BLaER1 (cell line): ENCODE measurements at regions not wholly inside any gene's neighbourhood (a gene's known extent, or its start where the extent isn't known, plus 50 kb on each side); places are given as distances from the start of the nearest gene placed in this dataset.
A peak's percentile ranks its signal among the peaks of the same experiment; 100 is the strongest.

Experiments used
- H3K27ac ChIP-seq: shearing (Covaris generic); formaldehyde crosslinking; 2 replicates; pipeline ENCODE4 v1.8.1; 2022
- H3K27me3 ChIP-seq: shearing (Covaris generic); formaldehyde crosslinking; 2 replicates; pipeline ENCODE4 v1.8.1; 2022
- H3K36me3 ChIP-seq: shearing (Covaris generic); formaldehyde crosslinking; 2 replicates; pipeline ENCODE4 v1.8.1; 2022
- H3K4me1 ChIP-seq: shearing (Covaris generic); formaldehyde crosslinking; 2 replicates; pipeline ENCODE4 v1.8.1; 2022
- H3K4me2 ChIP-seq: shearing (Covaris generic); formaldehyde crosslinking; 2 replicates; pipeline ENCODE4 v1.8.1; 2022
- H3K4me3 ChIP-seq: shearing (Covaris generic); formaldehyde crosslinking; 2 replicates; pipeline ENCODE4 v1.8.1; 2022
- H3K9ac ChIP-seq: shearing (Covaris generic); formaldehyde crosslinking; 2 replicates; pipeline ENCODE4 v1.8.1; 2022
- H3K9me3 ChIP-seq: shearing (Covaris generic); formaldehyde crosslinking; 2 replicates; pipeline ENCODE4 v1.8.1; 2022
- H4K20me1 ChIP-seq: shearing (Covaris generic); formaldehyde crosslinking; 2 replicates; pipeline ENCODE4 v1.8.1; 2022
- Cebpa-rat ChIP-seq: shearing (Covaris generic); IDR thresholded peaks from 2 replicates; pipeline ENCODE4 v1.8.1; 2022

- TF ChIP-seq Cebpa-rat = no peak
Observed at GRCh38 chr12:24071842-24072241, 122.4 kb upstream of the SOX5 start.

GRCh38 chr12:24069532-24070395, 120.3 kb upstream of the SOX5 start:
- H3K27ac ChIP-seq = no peak overlapping the region
- H3K27me3 ChIP-seq = no peaks in the 10 kb centered on the region
- H4K20me1 ChIP-seq = no peaks in the 10 kb centered on the region
- H3K4me1 ChIP-seq = no peaks in the 10 kb centered on the region
- no peak overlapping the region for H3K4me2 ChIP-seq
- H3K36me3 ChIP-seq = no peaks in the 10 kb centered on the region
- H3K9ac ChIP-seq = no peak overlapping the region
- no peak for TF ChIP-seq Cebpa-rat
- no peak overlapping the region for H3K4me3 ChIP-seq
- no peaks in the 10 kb centered on the region for H3K9me3 ChIP-seq

More at GRCh38 chr12:24071842-24072241, 122.4 kb upstream of the SOX5 start:
- Histone ChIP-seq H3K4me3 (no peak overlapping the region), H3K36me3 (no peaks in the 10 kb centered on the region), H3K4me2 (no peak overlapping the region), H3K9ac (no peak overlapping the region), H3K4me1 (no peaks in the 10 kb centered on the region), H3K27ac (no peak overlapping the region), H4K20me1 (no peaks in the 10 kb centered on the region), H3K9me3 (no peaks in the 10 kb centered on the region), H3K27me3 (no peaks in the 10 kb centered on the region)

GRCh38 chr12:24066865-24067264, 117.4 kb upstream of the SOX5 start:
- no peaks in the 10 kb centered on the region for H3K27me3 ChIP-seq
- H3K4me2 ChIP-seq = no peak overlapping the region
- H3K4me3 ChIP-seq = no peak overlapping the region
- no peaks in the 10 kb centered on the region for H3K9me3 ChIP-seq
- H3K9ac ChIP-seq = no peak overlapping the region
- TF ChIP-seq Cebpa-rat = no peak
- H3K36me3 ChIP-seq = no peaks in the 10 kb centered on the region
- H4K20me1 ChIP-seq = no peaks in the 10 kb centered on the region
- H3K27ac ChIP-seq = no peak overlapping the region
- H3K4me1 ChIP-seq = no peaks in the 10 kb centered on the region

GRCh38 chr12:24066097-24066496, 116.6 kb upstream of the SOX5 start:
- Histone ChIP-seq H4K20me1 (no peaks in the 10 kb centered on the region), H3K4me1 (no peaks in the 10 kb centered on the region), H3K27ac (no peak overlapping the region), H3K27me3 (no peaks in the 10 kb centered on the region), H3K4me3 (no peak overlapping the region), H3K9me3 (no peaks in the 10 kb centered on the region), H3K9ac (no peak overlapping the region), H3K36me3 (no peaks in the 10 kb centered on the region), H3K4me2 (no peak overlapping the region)
- TF ChIP-seq Cebpa-rat = no peak

GRCh38 chr12:24062642-24063245, 113.3 kb upstream of the SOX5 start:
- no peaks in the 10 kb centered on the region for H3K36me3 ChIP-seq
- TF ChIP-seq Cebpa-rat = no peak

GRCh38 chr12:24060089-24060488, 110.6 kb upstream of the SOX5 start:
- TF ChIP-seq Cebpa-rat = no peak
- Histone ChIP-seq H3K27ac (no peak overlapping the region), H3K4me3 (no peak overlapping the region), H3K27me3 (no peaks in the 10 kb centered on the region), H3K9me3 (no peaks in the 10 kb centered on the region), H3K4me1 (no peaks in the 10 kb centered on the region), H3K36me3 (no peaks in the 10 kb centered on the region), H3K4me2 (no peak overlapping the region), H3K9ac (no peak overlapping the region), H4K20me1 (no peaks in the 10 kb centered on the region)

More at GRCh38 chr12:24062642-24063245, 113.3 kb upstream of the SOX5 start:
- no peaks in the 10 kb centered on the region for H4K20me1 ChIP-seq
- H3K9me3 ChIP-seq = no peaks in the 10 kb centered on the region
- H3K4me1 ChIP-seq = no peaks in the 10 kb centered on the region
- H3K4me2 ChIP-seq = no peak overlapping the region
- H3K4me3 ChIP-seq = no peak overlapping the region
- no peak overlapping the region for H3K9ac ChIP-seq
- no peak overlapping the region for H3K27ac ChIP-seq
- H3K27me3 ChIP-seq = no peaks in the 10 kb centered on the region

- Histone ChIP-seq H3K27me3 (no peaks in the 10 kb centered on the region), H3K36me3 (no peaks in the 10 kb centered on the region), H3K4me2 (no peak overlapping the region), H4K20me1 (no peaks in the 10 kb centered on the region), H3K9me3 (no peaks in the 10 kb centered on the region), H3K9ac (no peak overlapping the region), H3K27ac (no peak overlapping the region), H3K4me3 (no peak overlapping the region), H3K4me1 (no peaks in the 10 kb centered on the region)
- TF ChIP-seq Cebpa-rat = no peak
Observed at GRCh38 chr12:24057920-24058476, 108.5 kb upstream of the SOX5 start.

- Histone ChIP-seq H3K27me3 (no peaks in the 10 kb centered on the region), H3K9me3 (no peaks in the 10 kb centered on the region), H3K27ac (no peak overlapping the region), H3K36me3 (no peaks in the 10 kb centered on the region), H4K20me1 (no peaks in the 10 kb centered on the region), H3K9ac (no peak overlapping the region), H3K4me3 (no peak overlapping the region), H3K4me1 (no peaks in the 10 kb centered on the region), H3K4me2 (no peak overlapping the region)
- no peak for TF ChIP-seq Cebpa-rat
Observed at GRCh38 chr12:24055747-24056146, 106.3 kb upstream of the SOX5 start.

GRCh38 chr12:24054416-24054815, 104.9 kb upstream of the SOX5 start:
- Histone ChIP-seq H3K4me3 (no peak overlapping the region), H3K27me3 (no peaks in the 10 kb centered on the region), H3K9ac (no peak overlapping the region), H3K36me3 (no peaks in the 10 kb centered on the region), H4K20me1 (no peaks in the 10 kb centered on the region), H3K4me2 (no peak overlapping the region), H3K27ac (no peak overlapping the region), H3K4me1 (peaks cover 6% of the 10 kb centered on the region), H3K9me3 (no peaks in the 10 kb centered on the region)
- TF ChIP-seq Cebpa-rat = no peak

GRCh38 chr12:24049728-24050127, 100.3 kb upstream of the SOX5 start:
- peak overlapping the region; percentile 56 for H3K4me2 ChIP-seq
- TF ChIP-seq Cebpa-rat = no peak
- no peaks in the 10 kb centered on the region for H4K20me1 ChIP-seq
- no peak overlapping the region for H3K9ac ChIP-seq
- H3K36me3 ChIP-seq = no peaks in the 10 kb centered on the region
- H3K9me3 ChIP-seq = peaks cover 15% of the 10 kb centered on the region
- H3K4me1 ChIP-seq = peaks cover 36% of the 10 kb centered on the region
- no peak overlapping the region for H3K27ac ChIP-seq
- no peaks in the 10 kb centered on the region for H3K27me3 ChIP-seq
- no peak overlapping the region for H3K4me3 ChIP-seq
